Body of pancreas (tissue), 4 donors: ENCODE measurements at regions not wholly inside any gene's neighbourhood (a gene's known extent, or its start where the extent isn't known, plus 50 kb on each side); places are given as distances from the start of the nearest gene placed in this dataset.
"Not testable (repeated sequence)": the region's sequence is repeated elsewhere in the genome, so short reads cannot be mapped to it uniquely, and the experiment has no call there.

Experiments used
- ATAC-seq: fragments of 150-250 bp; one replicate; pipeline ENCODE4 v1.9.1; 2016
- DNase-seq, 4 donors: peaks; one replicate each; pipeline ENCODE4 v3.0.0-alpha.2; 2019
- H3K27ac ChIP-seq, 4 donors: fragments of 200-600 bp; sonication (generic); 1 replicate in 3 of 4; 2 replicates in 1 of 4; pipeline versions ENCODE4 v1.5.1 to v1.6.1; 2016 to 2019; ENCODE audit warnings: mild to moderate bottlenecking in 1 of 4, mixed read lengths in 1 of 4, moderate library complexity in 1 of 4
- H3K27me3 ChIP-seq, 2 donors: fragments of 200-600 bp; sonication (generic); one replicate each; pipeline ENCODE4 v1.6.0; 2016; ENCODE audit warnings: mild to moderate bottlenecking in 1 of 2
- H3K36me3 ChIP-seq, 2 donors: fragments of 200-600 bp; sonication (generic); replicated peaks in 1 of 2; 2 replicates each; pipeline ENCODE4 v1.5.1; 2016; ENCODE audit warnings: low read depth in 2 of 2; ENCODE audit not compliant: insufficient read depth in 1 of 2
- H3K4me1 ChIP-seq: fragments of 200-600 bp; sonication (generic); one replicate; pipeline ENCODE4 v1.6.0; 2016
- H3K4me3 ChIP-seq, 2 donors: fragments of 200-600 bp; sonication (generic); 1 replicate in 1 of 2; 2 replicates in 1 of 2; pipeline ENCODE4 v1.5.1; 2016 to 2019
- H3K9me3 ChIP-seq, 3 donors: fragments of 200-600 bp; sonication (generic); 1 replicate in 2 of 3; 2 replicates in 1 of 3; pipeline ENCODE4 v1.5.1; 2016
- CTCF ChIP-seq, 7 experiments: fragments of 450-650 bp in 4 of 7; fragments of 200-600 bp in 3 of 7; sonication (generic) in 3 of 7; IDR thresholded peaks; one replicate each; pipeline ENCODE4 v1.5.1; 2016 to 2019; ENCODE audit warnings: antibody characterized with exemption in 7 of 7
- POLR2A ChIP-seq, 3 donors: fragments of 450-650 bp; IDR thresholded peaks; one replicate each; pipeline ENCODE4 v1.6.1; 2016; ENCODE audit warnings: antibody characterized with exemption in 3 of 3, mild to moderate bottlenecking in 2 of 3
- WGBS, 2 donors: methylation state at CpG; one replicate each; pipeline ENCODE4 v1.1.5; 2017; 5-methylcytosine and 5-hydroxymethylcytosine counted together
- intact Hi-C: fragments of 100-400 bp; cut with DNase I; formaldehyde crosslinking; loops from one replicate; pipeline ENCODE4 v1.15.1; 2023

- 54 to 58% methylated on average over 5 of the region's 5 CpGs for WGBS, 2 donors
- intact Hi-C loops = no loop called here
- TF ChIP-seq POLR2A (IDR thresholded peaks at IDR 0.05) (no peak), CTCF (IDR thresholded peaks at IDR 0.05) (no peak)
These were observed 376.3 kb downstream of the AMY1C start for GRCh38 chr1:104125970-104126369.

GRCh38 chr1:104132382-104132973 is 382.8 kb downstream of the AMY1C start:
- H3K36me3 ChIP-seq = no peaks in the 10 kb centered on the region
- no peak overlapping the region for H3K4me3 ChIP-seq
- no peak overlapping the region for H3K27ac ChIP-seq
- TF ChIP-seq CTCF (IDR thresholded peaks at IDR 0.05) (peak in 5 of 7 experiments; percentile 28 to 56 (median 49)), POLR2A (IDR thresholded peaks at IDR 0.05) (no peak)
- H3K9me3 ChIP-seq = no peaks in the 10 kb centered on the region
- H3K27me3 ChIP-seq = no peaks in the 10 kb centered on the region
- H3K4me1 ChIP-seq = no peaks in the 10 kb centered on the region
- intact Hi-C loops = no loop called here
- peak in 2 of 4 donors; percentile 8 to 11 for DNase-seq
- ATAC-seq = peak; percentile 59

More at GRCh38 chr1:104125970-104126369, 376.3 kb downstream of the AMY1C start:
- Histone ChIP-seq H3K27me3 (no peaks in the 10 kb centered on the region), H3K9me3 (no peaks in the 10 kb centered on the region), H3K4me3 (no peak overlapping the region), H3K4me1 (no peaks in the 10 kb centered on the region), H3K27ac (no peak overlapping the region), H3K36me3 (no peaks in the 10 kb centered on the region)
- no peak for ATAC-seq
- DNase-seq = no peak

- H3K4me3 ChIP-seq, H3K27me3 ChIP-seq, DNase-seq, H3K36me3 ChIP-seq, ATAC-seq, H3K9me3 ChIP-seq, H3K27ac ChIP-seq, intact Hi-C loops, H3K4me1 ChIP-seq: not testable (repeated sequence)
- WGBS, 2 donors = 50% methylated on average over 6 of the region's 6 CpGs
These were observed 385.3 kb downstream of the AMY1C start for GRCh38 chr1:104135036-104135435.

- Histone ChIP-seq H3K36me3 (no peaks in the 10 kb centered on the region), H3K27me3 (no peaks in the 10 kb centered on the region), H3K4me1 (no peaks in the 10 kb centered on the region), H3K9me3 (no peaks in the 10 kb centered on the region), H3K27ac (no peak overlapping the region), H3K4me3 (no peak overlapping the region)
- DNase-seq (no peak), ATAC-seq (no peak)
- TF ChIP-seq CTCF (IDR thresholded peaks at IDR 0.05) (no peak), POLR2A (IDR thresholded peaks at IDR 0.05) (no peak)
- WGBS, 2 donors = 43 to 48% methylated on average over 3 of the region's 3 CpGs
- intact Hi-C loops = no loop called here
These were observed 386.9 kb downstream of the AMY1C start for GRCh38 chr1:104136621-104137020.

GRCh38 chr1:104156738-104157137 is 407.0 kb downstream of the AMY1C start:
- Histone ChIP-seq H3K4me3 (no peak overlapping the region), H3K4me1 (no peaks in the 10 kb centered on the region), H3K36me3 (no peaks in the 10 kb centered on the region), H3K27ac (no peak overlapping the region), H3K27me3 (no peaks in the 10 kb centered on the region), H3K9me3 (no peaks in the 10 kb centered on the region)
- 57 to 70% methylated on average over 4 of the region's 4 CpGs for WGBS, 2 donors
- DNase-seq (no peak), ATAC-seq (no peak)
- no peak for TF ChIP-seq POLR2A (IDR thresholded peaks at IDR 0.05)
- intact Hi-C loops = no loop called here

- TF ChIP-seq POLR2A (IDR thresholded peaks at IDR 0.05) = no peak
- TF ChIP-seq CTCF (IDR thresholded peaks at IDR 0.05) = no peak
- ATAC-seq (no peak), DNase-seq (no peak)
- Histone ChIP-seq H3K4me1 (no peaks in the 10 kb centered on the region), H3K9me3 (no peaks in the 10 kb centered on the region), H3K4me3 (no peak overlapping the region), H3K36me3 (no peaks in the 10 kb centered on the region), H3K27me3 (no peaks in the 10 kb centered on the region), H3K27ac (no peak overlapping the region)
- WGBS, 2 donors = 61 to 67% methylated on average over 3 of the region's 3 CpGs
- intact Hi-C loops = no loop called here
These were observed 414.3 kb downstream of the AMY1C start for GRCh38 chr1:104163912-104164476.
